ENCODE measurements at regions not wholly inside any gene's neighbourhood (a gene's known extent, or its start where the extent isn't known, plus 50 kb on each side); places are given as distances from the start of the nearest gene placed in this dataset.

DNA sequence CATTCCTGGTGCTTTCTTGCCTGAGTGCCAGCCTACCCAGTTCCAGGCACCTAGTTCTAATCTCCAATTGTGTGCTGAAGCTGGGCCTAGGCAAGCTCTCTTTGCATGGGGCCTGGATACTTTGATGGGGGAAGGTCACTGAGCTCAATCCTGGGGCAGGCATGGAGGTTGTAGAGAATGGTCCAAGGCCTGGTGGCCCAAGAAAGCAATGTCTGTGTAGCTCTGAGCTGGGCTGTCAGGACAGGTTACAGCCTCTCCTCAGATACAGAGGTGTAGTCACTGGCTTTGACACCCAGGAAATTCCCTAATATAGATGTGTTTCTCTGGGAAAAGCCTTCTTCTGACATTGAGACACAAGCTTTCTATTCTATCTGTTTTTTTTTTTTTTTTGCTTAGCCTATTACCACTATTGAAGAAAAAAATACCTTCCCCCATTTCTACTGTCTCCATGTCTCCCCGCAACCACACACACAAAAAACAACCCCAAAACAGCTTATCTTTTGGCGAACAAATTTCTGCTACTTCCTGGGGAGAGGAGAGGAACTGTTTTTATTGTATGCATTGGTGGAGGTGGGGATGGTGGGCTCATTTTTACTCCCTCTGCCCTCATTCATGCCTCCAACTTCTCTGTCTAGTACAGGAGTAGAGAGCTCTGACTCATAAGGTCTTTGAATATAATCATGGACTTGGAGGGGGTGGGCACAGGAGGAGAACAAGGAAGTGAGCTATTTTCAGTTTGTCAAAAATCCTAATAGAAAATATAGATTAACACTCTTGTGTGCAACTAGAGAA lies 66.7 kb upstream of the DHX15 start:
- TF ChIP-seq, protein P1, sequence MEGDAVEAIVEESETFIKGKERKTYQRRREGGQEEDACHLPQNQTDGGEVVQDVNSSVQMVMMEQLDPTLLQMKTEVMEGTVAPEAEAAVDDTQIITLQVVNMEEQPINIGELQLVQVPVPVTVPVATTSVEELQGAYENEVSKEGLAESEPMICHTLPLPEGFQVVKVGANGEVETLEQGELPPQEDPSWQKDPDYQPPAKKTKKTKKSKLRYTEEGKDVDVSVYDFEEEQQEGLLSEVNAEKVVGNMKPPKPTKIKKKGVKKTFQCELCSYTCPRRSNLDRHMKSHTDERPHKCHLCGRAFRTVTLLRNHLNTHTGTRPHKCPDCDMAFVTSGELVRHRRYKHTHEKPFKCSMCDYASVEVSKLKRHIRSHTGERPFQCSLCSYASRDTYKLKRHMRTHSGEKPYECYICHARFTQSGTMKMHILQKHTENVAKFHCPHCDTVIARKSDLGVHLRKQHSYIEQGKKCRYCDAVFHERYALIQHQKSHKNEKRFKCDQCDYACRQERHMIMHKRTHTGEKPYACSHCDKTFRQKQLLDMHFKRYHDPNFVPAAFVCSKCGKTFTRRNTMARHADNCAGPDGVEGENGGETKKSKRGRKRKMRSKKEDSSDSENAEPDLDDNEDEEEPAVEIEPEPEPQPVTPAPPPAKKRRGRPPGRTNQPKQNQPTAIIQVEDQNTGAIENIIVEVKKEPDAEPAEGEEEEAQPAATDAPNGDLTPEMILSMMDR (IDR thresholded peaks at IDR 0.05 in 8 of 11, conservative IDR thresholded peaks at IDR 0.05 in 3 of 11) = no peak
- TF ChIP-seq POLR2AphosphoS5 (IDR thresholded peaks at IDR 0.05) = no peak
